ENCODE measurements at regions not wholly inside any gene's neighbourhood (a gene's known extent, or its start where the extent isn't known, plus 50 kb on each side); places are given as distances from the start of the nearest gene placed in this dataset.

GRCh38 chr11:34775417-34775888 lies 140.7 kb downstream of the APIP start:
- TF ChIP-seq TEAD4 (IDR thresholded peaks at IDR 0.05) (no peak), CEBPB (IDR thresholded peaks at IDR 0.05) (no peak), YY1 (IDR thresholded peaks at IDR 0.05; ENCODE audit: low read depth) (no peak), REST (IDR thresholded peaks at IDR 0.05; ENCODE audit: low read depth) (no peak), EP300 (IDR thresholded peaks at IDR 0.05; ENCODE audit: borderline replicate concordance) (no peak), FOXM1 (IDR thresholded peaks at IDR 0.05; ENCODE audit: borderline replicate concordance, low read depth) (no peak)

Data from Ishikawa (cell line).